ENCODE measurements at regions not wholly inside any gene's neighbourhood (a gene's known extent, or its start where the extent isn't known, plus 50 kb on each side); places are given as distances from the start of the nearest gene placed in this dataset.
A peak's percentile ranks its signal among the peaks of the same experiment; 100 is the strongest.

DNA sequence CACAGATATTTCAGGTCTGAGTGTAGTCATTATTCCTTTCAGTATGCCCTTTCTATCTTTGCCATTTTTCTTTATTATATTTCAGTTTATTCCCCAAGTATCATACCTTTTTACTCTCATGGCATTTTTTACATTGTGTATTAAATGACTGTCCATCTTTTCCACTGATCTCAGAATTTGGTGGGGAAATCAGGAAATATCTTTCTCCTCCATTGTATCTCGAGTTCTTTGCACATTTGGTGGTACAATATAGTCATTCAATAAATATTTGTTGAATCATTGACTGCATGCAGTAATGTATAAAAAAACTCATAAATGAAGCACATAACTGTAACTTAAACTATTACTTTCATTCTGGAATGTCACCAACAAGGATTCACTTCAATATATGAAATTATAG, 354.7 kb downstream of the HGF start:
- CTCF ChIA-PET, result no interaction called here

DNA sequence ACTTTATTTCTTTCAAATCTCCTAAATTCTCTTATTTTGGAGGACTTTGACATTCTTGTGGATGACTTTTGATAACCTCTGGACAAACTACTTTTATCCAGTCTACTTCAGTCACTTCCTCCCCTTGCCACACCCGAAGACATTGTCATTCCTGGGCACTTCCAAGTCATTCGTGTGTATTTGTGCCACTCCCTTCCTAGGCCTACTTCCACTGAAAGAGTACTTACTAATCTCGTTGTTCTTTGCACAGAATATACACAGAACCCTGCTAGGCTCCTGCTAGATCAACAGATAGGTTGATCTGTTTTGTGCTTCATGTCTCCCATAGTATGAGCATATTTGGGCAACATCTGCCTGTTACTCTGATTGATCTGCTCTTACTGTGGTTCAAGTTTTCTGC, 355.4 kb downstream of the HGF start:
- DNase-seq (ENCODE audit: unreplicated experiment), result no peak
- ChIA-PET POLR2A (interaction anchor here (0.6 kb wide), 1 partner anchor 652 kb away, joined by 3 read pairs; no protein-coding TSS in a partner anchor), CTCF (interaction anchor here (0.6 kb wide), 1 partner anchor 185 kb away, joined by 3 read pairs; no protein-coding TSS in a partner anchor)
- TF ChIP-seq, protein P1, sequence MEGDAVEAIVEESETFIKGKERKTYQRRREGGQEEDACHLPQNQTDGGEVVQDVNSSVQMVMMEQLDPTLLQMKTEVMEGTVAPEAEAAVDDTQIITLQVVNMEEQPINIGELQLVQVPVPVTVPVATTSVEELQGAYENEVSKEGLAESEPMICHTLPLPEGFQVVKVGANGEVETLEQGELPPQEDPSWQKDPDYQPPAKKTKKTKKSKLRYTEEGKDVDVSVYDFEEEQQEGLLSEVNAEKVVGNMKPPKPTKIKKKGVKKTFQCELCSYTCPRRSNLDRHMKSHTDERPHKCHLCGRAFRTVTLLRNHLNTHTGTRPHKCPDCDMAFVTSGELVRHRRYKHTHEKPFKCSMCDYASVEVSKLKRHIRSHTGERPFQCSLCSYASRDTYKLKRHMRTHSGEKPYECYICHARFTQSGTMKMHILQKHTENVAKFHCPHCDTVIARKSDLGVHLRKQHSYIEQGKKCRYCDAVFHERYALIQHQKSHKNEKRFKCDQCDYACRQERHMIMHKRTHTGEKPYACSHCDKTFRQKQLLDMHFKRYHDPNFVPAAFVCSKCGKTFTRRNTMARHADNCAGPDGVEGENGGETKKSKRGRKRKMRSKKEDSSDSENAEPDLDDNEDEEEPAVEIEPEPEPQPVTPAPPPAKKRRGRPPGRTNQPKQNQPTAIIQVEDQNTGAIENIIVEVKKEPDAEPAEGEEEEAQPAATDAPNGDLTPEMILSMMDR (IDR thresholded peaks at IDR 0.05; ENCODE audit: unreplicated experiment), result no peak
- Mint-ChIP-seq H3K27ac (ENCODE audit: low read depth, unreplicated experiment) (peak overlapping the region; percentile 13), H3K4me3 (ENCODE audit: unreplicated experiment) (no peak overlapping the region), H3K36me3 (ENCODE audit: insufficient read depth, unreplicated experiment) (no peaks in the 10 kb centered on the region), H3K9me3 (ENCODE audit: unreplicated experiment) (peaks cover 8% of the 10 kb centered on the region), H3K27me3 (ENCODE audit: insufficient read depth, unreplicated experiment) (no peaks in the 10 kb centered on the region), H3K4me1 (ENCODE audit: insufficient read depth, unreplicated experiment) (peaks cover 34% of the 10 kb centered on the region)
- no TSS peak for BruUV-seq (replicated peaks)
- intact Hi-C loops (cut with micrococcal nuclease), result no loop called here

More for the DNA sequence above, 354.7 kb downstream of the HGF start:
- Mint-ChIP-seq H3K9me3 (ENCODE audit: unreplicated experiment) (peaks cover 8% of the 10 kb centered on the region), H3K4me3 (ENCODE audit: unreplicated experiment) (no peak overlapping the region), H3K27me3 (ENCODE audit: insufficient read depth, unreplicated experiment) (no peaks in the 10 kb centered on the region), H3K36me3 (ENCODE audit: insufficient read depth, unreplicated experiment) (no peaks in the 10 kb centered on the region), H3K4me1 (ENCODE audit: insufficient read depth, unreplicated experiment) (peaks cover 34% of the 10 kb centered on the region), H3K27ac (ENCODE audit: low read depth, unreplicated experiment) (no peak overlapping the region)
- intact Hi-C loops (cut with micrococcal nuclease), result no loop called here
- BruUV-seq (replicated peaks), result no TSS peak
- POLR2A ChIA-PET, result interaction anchor here (0.6 kb wide), 1 partner anchor 498 kb away, joined by 5 read pairs; no protein-coding TSS in a partner anchor
- TF ChIP-seq, protein P1 (IDR thresholded peaks at IDR 0.05; ENCODE audit: unreplicated experiment), result no peak
- no peak for DNase-seq (ENCODE audit: unreplicated experiment)

DNA sequence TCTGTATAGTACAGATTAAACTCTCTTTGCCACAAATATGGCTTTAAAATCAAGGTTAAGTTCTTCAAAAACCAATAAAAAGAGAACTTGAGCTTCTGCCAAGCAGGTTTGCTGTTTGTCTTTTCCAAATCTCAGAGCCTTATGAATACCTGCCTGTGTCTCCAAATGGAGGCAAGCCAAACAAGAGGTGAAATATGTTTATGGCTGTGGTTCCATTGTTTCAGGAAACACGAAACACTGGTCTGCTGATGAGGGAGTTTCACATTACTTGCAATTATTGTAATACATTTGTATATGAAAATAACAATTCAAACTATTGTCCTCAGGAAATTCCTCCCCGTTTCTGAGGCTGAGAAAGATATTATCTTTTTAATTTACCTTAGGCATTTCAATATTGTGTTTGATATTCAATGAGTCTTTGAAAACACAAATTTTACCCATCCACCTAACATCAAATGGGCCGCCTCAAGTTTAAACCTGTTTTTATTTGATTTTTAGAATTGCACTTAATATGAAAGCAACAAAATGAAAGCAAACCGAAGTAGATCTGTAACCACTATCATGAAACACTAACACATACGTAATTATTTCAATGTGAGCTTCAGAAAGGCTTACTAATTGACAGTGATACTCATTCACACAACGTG, 359.3 kb downstream of the HGF start:
- TF ChIP-seq, protein P1 (IDR thresholded peaks at IDR 0.05; ENCODE audit: unreplicated experiment), result no peak

DNA sequence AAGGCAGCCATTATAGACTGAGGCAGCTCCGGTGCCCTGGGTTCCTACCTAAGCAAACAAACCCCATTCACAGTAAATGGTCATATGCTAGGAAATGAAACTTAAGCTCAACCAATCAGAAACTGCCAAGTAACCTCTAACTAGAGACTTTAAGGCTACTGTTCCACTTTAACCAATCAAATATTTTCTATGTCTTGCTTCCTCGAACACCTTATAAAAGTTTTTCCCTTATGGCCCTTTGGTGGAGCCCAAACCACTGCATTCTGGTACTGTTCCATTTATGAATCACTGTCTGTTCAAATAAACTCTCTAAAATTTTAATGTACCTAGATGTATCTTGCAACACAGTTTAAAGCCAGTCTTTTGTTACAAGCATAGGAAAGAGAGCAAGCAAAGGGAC, 361.1 kb downstream of the HGF start:
- CTCF ChIA-PET, result no interaction called here
- TF ChIP-seq, protein P1 (IDR thresholded peaks at IDR 0.05; ENCODE audit: unreplicated experiment), result no peak

More for the DNA sequence above, 359.3 kb downstream of the HGF start:
- peaks cover 8% of the 10 kb centered on the region for H3K9me3 Mint-ChIP-seq (ENCODE audit: unreplicated experiment)
- DNase-seq (ENCODE audit: unreplicated experiment), result peak; percentile 43
- ChIA-PET CTCF (interaction anchor here (1.0 to 1.1 kb wide), 2 partner anchors 11 to 491 kb away, joined by 3 to 4 read pairs; no protein-coding TSS in a partner anchor), POLR2A (interaction anchor here (0.8 to 1.0 kb wide), 3 partner anchors 11 to 44 kb away, joined by 3 read pairs; no protein-coding TSS in a partner anchor)
- H3K4me3 Mint-ChIP-seq (ENCODE audit: unreplicated experiment), result no peak overlapping the region
- no peaks in the 10 kb centered on the region for H3K36me3 Mint-ChIP-seq (ENCODE audit: insufficient read depth, unreplicated experiment)
- H3K27ac Mint-ChIP-seq (ENCODE audit: low read depth, unreplicated experiment), result peak overlapping the region; percentile 65
- BruUV-seq (replicated peaks), result no TSS peak
- no peaks in the 10 kb centered on the region for H3K27me3 Mint-ChIP-seq (ENCODE audit: insufficient read depth, unreplicated experiment)
- intact Hi-C loops (cut with micrococcal nuclease), result no loop called here
- peaks cover 26% of the 10 kb centered on the region for H3K4me1 Mint-ChIP-seq (ENCODE audit: insufficient read depth, unreplicated experiment)

More for the DNA sequence above, 361.1 kb downstream of the HGF start:
- peaks cover 8% of the 10 kb centered on the region for H3K9me3 Mint-ChIP-seq (ENCODE audit: unreplicated experiment)
- intact Hi-C loops (cut with micrococcal nuclease), result no loop called here
- no TSS peak for BruUV-seq (replicated peaks)
- H3K27me3 Mint-ChIP-seq (ENCODE audit: insufficient read depth, unreplicated experiment), result no peaks in the 10 kb centered on the region
- DNase-seq (ENCODE audit: unreplicated experiment), result peak; percentile 6
- H3K4me3 Mint-ChIP-seq (ENCODE audit: unreplicated experiment), result no peak overlapping the region
- H3K4me1 Mint-ChIP-seq (ENCODE audit: insufficient read depth, unreplicated experiment), result peaks cover 13% of the 10 kb centered on the region
- H3K36me3 Mint-ChIP-seq (ENCODE audit: insufficient read depth, unreplicated experiment), result no peaks in the 10 kb centered on the region
- no peak overlapping the region for H3K27ac Mint-ChIP-seq (ENCODE audit: low read depth, unreplicated experiment)
- POLR2A ChIA-PET, result no interaction called here
